A549 (cell line): ENCODE measurements at regions not wholly inside any gene's neighbourhood (a gene's known extent, or its start where the extent isn't known, plus 50 kb on each side); places are given as distances from the start of the nearest gene placed in this dataset.
A peak's percentile ranks its signal among the peaks of the same experiment; 100 is the strongest.

Experiments
- ATAC-seq, 2 experiments: fragments of 200-7000 bp in 1 of 2; fragments of >200 bp in 1 of 2; cut with Nextera tagmentation in 1 of 2; cut with Tn5 transposase in 1 of 2; 3 replicates each; pipeline versions ENCODE4 v1.8.0 to v1.9.1; 2018 to 2020; ENCODE audit warnings: mild to moderate bottlenecking in 1 of 2, moderate library complexity in 1 of 2
- CTCF ChIA-PET: fragments of 300-600 bp; sonication (Branson Sonifier 250); formaldehyde crosslinking; extraction: SDS; loops from one replicate; lab custom pipeline; 2021; ENCODE audit warnings: antibody characterized with exemption, inconsistent platforms; lab: Yijun Ruan, JAX
- POLR2A ChIA-PET: fragments of 350-600 bp; formaldehyde crosslinking; extraction: SDS; loops from one replicate; lab custom pipeline; 2021; ENCODE audit warnings: antibody characterized with exemption, inconsistent platforms; lab: Yijun Ruan, JAX
- DNase-seq, 2 experiments: peaks; one replicate each; pipeline versions ENCODE4 v3.0.0 to v3.0.0-alpha.2; 2011 to 2016; ENCODE audit warnings: low read depth in 1 of 2, low spot score in 1 of 2
- FAIRE-seq: peaks from 2 replicates; lab custom pipeline; 2011; peaks lifted over from hg19 to GRCh38; lab: Jason Lieb, UNC
- H3K27ac ChIP-seq, 2 experiments: fragments of >200 bp; sonication (Bioruptor Twin); formaldehyde crosslinking; 3 replicates each; pipeline ENCODE4 v1.5.1; 2016 to 2017
- H3K4me1 ChIP-seq: fragments of >200 bp; sonication (Bioruptor Twin); formaldehyde crosslinking; 3 replicates; pipeline ENCODE4 v1.6.1; 2016
- H3K4me2 ChIP-seq: fragments of >200 bp; sonication (Bioruptor Twin); formaldehyde crosslinking; 3 replicates; pipeline ENCODE4 v1.6.1; 2016
- H3K4me3 ChIP-seq: fragments of >200 bp; sonication (Bioruptor Twin); formaldehyde crosslinking; 3 replicates; pipeline ENCODE4 v1.5.1; 2016
- H3K9me3 ChIP-seq: fragments of >200 bp; sonication (Bioruptor Twin); formaldehyde crosslinking; 3 replicates; pipeline ENCODE4 v1.6.1; 2016
- CTCF ChIP-seq: fragments of >200 bp; sonication (Bioruptor Twin); formaldehyde crosslinking; IDR thresholded peaks from 3 replicates; pipeline ENCODE4 v1.5.1; 2016
- E2F6 ChIP-seq: IDR thresholded peaks from 2 replicates; pipeline ENCODE4 v1.6.1; 2012; ENCODE audit warnings: low read depth, borderline replicate concordance
- FOXS1 ChIP-seq: fragments of 250-450 bp; sonication (Bioruptor Pico); IDR thresholded peaks from 2 replicates; pipeline ENCODE4 v1.5.0; 2020; ENCODE audit warnings: mild to moderate bottlenecking, moderate library complexity
- HMGXB4 ChIP-seq: fragments of 250-450 bp; sonication (Bioruptor Pico); IDR thresholded peaks from 2 replicates; pipeline ENCODE4 v1.5.0; 2021; ENCODE audit warnings: mild to moderate bottlenecking, moderate library complexity, borderline replicate concordance
- NFE2L2 ChIP-seq: fragments of 150-350 bp; conservative IDR thresholded peaks from 2 replicates; pipeline ENCODE4 v1.6.1; 2014; ENCODE audit warnings: low read length
- NPAS2 ChIP-seq: fragments of 250-450 bp; sonication (Bioruptor Pico); IDR thresholded peaks from 2 replicates; pipeline ENCODE4 v1.8.0; 2022; ENCODE audit warnings: mild to moderate bottlenecking, moderate library complexity, borderline replicate concordance
- PBX3 ChIP-seq: IDR thresholded peaks from 2 replicates; pipeline ENCODE4 v1.6.1; 2012
- POLR2A ChIP-seq: IDR thresholded peaks from 2 replicates; pipeline ENCODE4 v1.6.1; 2012; ENCODE audit warnings: mild to moderate bottlenecking, low read length
- RAD21 ChIP-seq, 2 experiments: fragments of >200 bp in 1 of 2; sonication (Bioruptor Twin) in 1 of 2; formaldehyde crosslinking in 1 of 2; IDR thresholded peaks in 1 of 2; conservative IDR thresholded peaks in 1 of 2; 2 replicates in 1 of 2; 3 replicates in 1 of 2; pipeline ENCODE4 v1.6.1; 2012 to 2018; ENCODE audit warnings: inconsistent platforms in 1 of 2
- RCOR1 ChIP-seq: fragments of 150-350 bp; IDR thresholded peaks from 2 replicates; pipeline ENCODE4 v1.6.1; 2014; ENCODE audit warnings: antibody characterized with exemption, low read length, low read depth
- SMC3 ChIP-seq: fragments of >200 bp; sonication (Bioruptor Twin); formaldehyde crosslinking; IDR thresholded peaks from 3 replicates; pipeline ENCODE4 v1.6.1; 2018; ENCODE audit warnings: inconsistent platforms
- WGBS: methylation state at CpG from one replicate; pipeline ENCODE4 v1.1.6; 2017; ENCODE audit errors: missing lambda C conversion rate; 5-methylcytosine and 5-hydroxymethylcytosine counted together

- ChIA-PET CTCF (no interaction called here), POLR2A (no interaction called here)
- WGBS: 34% methylated on average over 4 of the region's 4 CpGs
- no peak overlapping the region for H3K4me2 ChIP-seq
- H3K27ac ChIP-seq: no peak overlapping the region
- no peaks in the 10 kb centered on the region for H3K4me1 ChIP-seq
- no peaks in the 10 kb centered on the region for H3K9me3 ChIP-seq
- FAIRE-seq (no peak), DNase-seq (no peak), ATAC-seq (no peak)
- TF ChIP-seq POLR2A: no peak
- no peak for TF ChIP-seq HMGXB4
- no peak for TF ChIP-seq NFE2L2
- no peak overlapping the region for H3K4me3 ChIP-seq
These were observed 255.3 kb upstream of the CAMK1G start for GRCh38 chr1:209328196-209328595.

- peak; percentile 28 for FAIRE-seq
- ChIA-PET CTCF (interaction anchor here (0.6 to 1.7 kb wide), 8 partner anchors 9 to 731 kb away, joined by 3 to 6 read pairs (median 4); no protein-coding TSS in a partner anchor), POLR2A (no interaction called here)
- peak; percentile 92 to 94 for ATAC-seq
- 24% methylated on average over 2 of the region's 2 CpGs for WGBS
- H3K9me3 ChIP-seq: no peaks in the 10 kb centered on the region
- H3K4me1 ChIP-seq: no peaks in the 10 kb centered on the region
- no peak overlapping the region for H3K4me2 ChIP-seq
- DNase-seq: peak; percentile 38 to 39
- no peak overlapping the region for H3K4me3 ChIP-seq
- no peak overlapping the region for H3K27ac ChIP-seq
- TF ChIP-seq SMC3 (no peak), PBX3 (no peak), RAD21 (conservative IDR thresholded peaks at IDR 0.05 in 1 of 2, IDR thresholded peaks at IDR 0.05 in 1 of 2) (peak in 1 of 2 experiments; percentile 22; a peak in 1 of 5 replicates), CTCF (peak; percentile 46)
- TF ChIP-seq, all 56 proteins: peak for 2
These were observed 248.3 kb upstream of the CAMK1G start for GRCh38 chr1:209335178-209335577.

- Histone ChIP-seq H3K4me3 (no peak overlapping the region), H3K9me3 (no peaks in the 10 kb centered on the region), H3K4me1 (no peaks in the 10 kb centered on the region), H3K27ac (no peak overlapping the region), H3K4me2 (no peak overlapping the region)
- ChIA-PET CTCF (interaction anchor here (2.5 kb wide), 1 partner anchor 12 kb away, joined by 14 read pairs; no protein-coding TSS in a partner anchor), POLR2A (no interaction called here)
- 66% methylated on average over 4 of the region's 4 CpGs for WGBS
- no peak for FAIRE-seq
- TF ChIP-seq NPAS2 (CRISPR knock-in tag): no peak
- no peak for TF ChIP-seq FOXS1 (CRISPR knock-in tag)
- no peak for TF ChIP-seq E2F6
- ATAC-seq: no peak
- DNase-seq: no peak
These were observed 242.4 kb upstream of the CAMK1G start for GRCh38 chr1:209341146-209341545.

GRCh38 chr1:209341673-209342420, 241.7 kb upstream of the CAMK1G start:
- 72% methylated on average over 8 of the region's 8 CpGs for WGBS
- ChIA-PET POLR2A (no interaction called here), CTCF (interaction anchor here (1.3 to 2.5 kb wide), 2 partner anchors 12 to 93 kb away, joined by 3 to 14 read pairs; no protein-coding TSS in a partner anchor)
- Histone ChIP-seq H3K4me3 (no peak overlapping the region), H3K4me1 (no peaks in the 10 kb centered on the region), H3K4me2 (no peak overlapping the region), H3K27ac (no peak overlapping the region), H3K9me3 (no peaks in the 10 kb centered on the region)
- TF ChIP-seq RCOR1: no peak
- no peak for DNase-seq
- ATAC-seq: no peak
- FAIRE-seq: no peak
